PC-9 (cell line): ENCODE measurements at regions not wholly inside any gene's neighbourhood (a gene's known extent, or its start where the extent isn't known, plus 50 kb on each side); places are given as distances from the start of the nearest gene placed in this dataset.

ENCODE experiments used
- CTCF ChIP-seq: fragments of 200-600 bp; sonication (generic); conservative IDR thresholded peaks from 2 replicates; pipeline ENCODE4 v1.6.1; 2017; ENCODE audit warnings: mixed run types, antibody characterized with exemption, mild to moderate bottlenecking, moderate library complexity
- EZH2 ChIP-seq: fragments of 200-600 bp; sonication (generic); IDR thresholded peaks from 2 replicates; pipeline ENCODE4 v1.8.0; 2017; ENCODE audit warnings: antibody characterized with exemption, low read depth

GRCh38 chr3:40867797-40868196, 331.5 kb upstream of the CTNNB1 start:
- TF ChIP-seq EZH2 (no peak), CTCF (no peak)
